ENCODE measurements at regions not wholly inside any gene's neighbourhood (a gene's known extent, or its start where the extent isn't known, plus 50 kb on each side); places are given as distances from the start of the nearest gene placed in this dataset.

GRCh38 chr18:43982582-43982981 is 698.1 kb upstream of the SETBP1 start:
- TF ChIP-seq CTCF (IDR thresholded peaks at IDR 0.05) (no peak), POLR2A (IDR thresholded peaks at IDR 0.05) (no peak)
